ENCODE measurements at regions not wholly inside any gene's neighbourhood (a gene's known extent, or its start where the extent isn't known, plus 50 kb on each side); places are given as distances from the start of the nearest gene placed in this dataset.

DNA sequence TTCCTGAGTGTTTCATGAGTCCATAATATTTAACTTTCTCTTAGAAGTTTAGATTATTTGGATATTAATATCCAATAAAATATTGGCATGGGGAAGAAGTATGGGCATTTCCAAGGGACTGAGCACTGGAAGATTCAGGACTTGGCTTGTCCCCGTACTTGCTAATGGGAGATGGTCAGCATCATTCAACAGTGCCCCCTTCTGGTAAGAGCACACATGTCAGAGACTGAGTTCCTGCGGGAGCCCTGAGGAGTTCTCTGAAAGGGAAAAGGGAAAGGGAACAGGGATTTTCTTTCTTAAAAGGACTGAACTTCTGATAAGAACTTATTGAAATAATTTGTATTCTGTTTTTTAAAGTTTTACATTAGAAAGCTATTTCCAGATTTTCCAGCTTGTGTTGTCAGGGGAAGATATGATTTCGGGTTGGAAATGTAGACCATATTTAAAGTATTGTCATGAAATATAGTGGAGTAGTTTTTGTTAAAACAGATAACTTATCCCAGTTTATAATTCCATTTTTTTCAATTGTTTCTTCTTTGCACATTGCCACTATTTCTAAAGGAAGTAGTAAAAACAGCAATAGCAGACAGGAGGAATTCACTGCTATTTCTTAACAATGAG, 59.8 kb upstream of the C12orf71 start (continued):
- TF ChIP-seq ZNF175 (CRISPR knock-in tag; IDR thresholded peaks at IDR 0.05; ENCODE audit: low read depth) (no peak), KAT7 (CRISPR knock-in tag; IDR thresholded peaks at IDR 0.05; ENCODE audit: borderline replicate concordance) (no peak), PCBP2 (IDR thresholded peaks at IDR 0.05; ENCODE audit: low read depth, low read length, poor library complexity, severe bottlenecking) (no peak), ZC3H8 (IDR thresholded peaks at IDR 0.05) (no peak), NRF1 (conservative IDR thresholded peaks at IDR 0.05 in 1 of 2, IDR thresholded peaks at IDR 0.05 in 1 of 2) (no peak), GTF2F1 (IDR thresholded peaks at IDR 0.05; ENCODE audit: low read depth, low read length) (no peak), KLF16 (IDR thresholded peaks at IDR 0.05) (0 out of 2 replicates have a peak, but pooled peaks have one; percentile 14), SIN3A (IDR thresholded peaks at IDR 0.05; ENCODE audit: borderline replicate concordance in 2 of 2, control insufficient read depth in 1 of 2, low read depth in 2 of 2, low read length in 2 of 2) (no peak), LARP7 (IDR thresholded peaks at IDR 0.05) (no peak), ZBTB1 (CRISPR knock-in tag; IDR thresholded peaks at IDR 0.05; ENCODE audit: borderline replicate concordance, low read depth) (no peak), RAD21 (CRISPR knock-in tag; conservative IDR thresholded peaks at IDR 0.05 in 1 of 2, IDR thresholded peaks at IDR 0.05 in 1 of 2) (peak; percentile 38 to 72)
